ENCODE measurements at regions not wholly inside any gene's neighbourhood (a gene's known extent, or its start where the extent isn't known, plus 50 kb on each side); places are given as distances from the start of the nearest gene placed in this dataset.

- TF ChIP-seq CTCF (IDR thresholded peaks at IDR 0.05) (no peak), POLR2A (IDR thresholded peaks at IDR 0.05) (no peak)
These were observed 136.2 kb upstream of the DUSP10 start for GRCh38 chr1:221878134-221878533.

All from uterus (tissue), 2 donors.